ENCODE measurements at regions not wholly inside any gene's neighbourhood (a gene's known extent, or its start where the extent isn't known, plus 50 kb on each side); places are given as distances from the start of the nearest gene placed in this dataset.
A peak's percentile ranks its signal among the peaks of the same experiment; 100 is the strongest.

- H2AFZ ChIP-seq (ENCODE audit: control insufficient read depth, low read length) = peak overlapping the region; percentile 65
- no peaks in the 10 kb centered on the region for H3K27me3 ChIP-seq (ENCODE audit: control insufficient read depth, extremely low read depth, insufficient read depth, low read length)
- H3K9me3 ChIP-seq (ENCODE audit: control insufficient read depth, low read depth, low read length) = no peaks in the 10 kb centered on the region
- no peak for TF ChIP-seq EZH2 (IDR thresholded peaks at IDR 0.05; ENCODE audit: low read length)
- no peak for TF ChIP-seq CTCF (optimal IDR thresholded peaks at IDR 0.05 in 1 of 3, IDR thresholded peaks at IDR 0.05 in 1 of 3, conservative IDR thresholded peaks at IDR 0.05 in 1 of 3; ENCODE audit: extremely low read depth in 1 of 3, insufficient read depth in 2 of 3, low read length in 3 of 3)
- FAIRE-seq (peak; percentile 39), DNase-seq (ENCODE audit: low read depth, low spot score) (no peak)
- no peaks in the 10 kb centered on the region for H4K20me1 ChIP-seq (ENCODE audit: control insufficient read depth, extremely low read depth, insufficient read depth, low read length)
- no peaks in the 10 kb centered on the region for H3K9me1 ChIP-seq (ENCODE audit: control insufficient read depth, extremely low read depth, insufficient read depth, low read length)
- peak overlapping the region; percentile 47 for H3K4me2 ChIP-seq (ENCODE audit: control insufficient read depth, extremely low read depth, insufficient read depth, low read depth, low read length)
- no peaks in the 10 kb centered on the region for H3K79me2 ChIP-seq (ENCODE audit: control insufficient read depth, insufficient read depth, low read length)
- H3K4me1 ChIP-seq (ENCODE audit: control insufficient read depth, extremely low read depth, insufficient read depth, low read length) = peaks cover 10% of the 10 kb centered on the region
- no peak overlapping the region for H3K4me3 ChIP-seq (ENCODE audit: control insufficient read depth in 2 of 3, extremely low read depth in 1 of 3, insufficient read depth in 2 of 3, low read depth in 1 of 3, low read length in 3 of 3)
- H3K36me3 ChIP-seq (ENCODE audit: control insufficient read depth in 2 of 2, extremely low read depth in 1 of 2, insufficient read depth in 2 of 2, low read length in 2 of 2) = no peaks in the 10 kb centered on the region
- H3K27ac ChIP-seq (ENCODE audit: control insufficient read depth, insufficient read depth, low read length) = no peak overlapping the region
- dilution Hi-C loops (cut with MboI; ENCODE audit: extremely low pct_ligation_motif_present, low sequenced_read_pairs) = loop anchor here (10.0 to 25.0 kb wide), 2 partner anchors 189 to 334 kb away; no protein-coding TSS in a partner anchor
- no peak overlapping the region for H3K9ac ChIP-seq (ENCODE audit: control insufficient read depth, extremely low read depth, insufficient read depth, low read length)
Observed at GRCh38 chr10:60446070-60446833, 56.6 kb upstream of the ANK3 start.

- H3K9ac ChIP-seq (ENCODE audit: control insufficient read depth, extremely low read depth, insufficient read depth, low read length) = no peak overlapping the region
- no peaks in the 10 kb centered on the region for H3K36me3 ChIP-seq (ENCODE audit: control insufficient read depth in 2 of 2, extremely low read depth in 1 of 2, insufficient read depth in 2 of 2, low read length in 2 of 2)
- no peak overlapping the region for H2AFZ ChIP-seq (ENCODE audit: control insufficient read depth, low read length)
- H3K27ac ChIP-seq (ENCODE audit: control insufficient read depth, insufficient read depth, low read length) = no peak overlapping the region
- no peaks in the 10 kb centered on the region for H3K9me1 ChIP-seq (ENCODE audit: control insufficient read depth, extremely low read depth, insufficient read depth, low read length)
- no peaks in the 10 kb centered on the region for H4K20me1 ChIP-seq (ENCODE audit: control insufficient read depth, extremely low read depth, insufficient read depth, low read length)
- H3K9me3 ChIP-seq (ENCODE audit: control insufficient read depth, low read depth, low read length) = no peaks in the 10 kb centered on the region
- TF ChIP-seq CTCF (optimal IDR thresholded peaks at IDR 0.05 in 1 of 3, IDR thresholded peaks at IDR 0.05 in 1 of 3, conservative IDR thresholded peaks at IDR 0.05 in 1 of 3; ENCODE audit: extremely low read depth in 1 of 3, insufficient read depth in 2 of 3, low read length in 3 of 3) = peak in 2 of 3 experiments; percentile 36 to 53
- no peak for TF ChIP-seq EZH2 (IDR thresholded peaks at IDR 0.05; ENCODE audit: low read length)
- peaks cover 10% of the 10 kb centered on the region for H3K4me1 ChIP-seq (ENCODE audit: control insufficient read depth, extremely low read depth, insufficient read depth, low read length)
- FAIRE-seq (no peak), DNase-seq (ENCODE audit: low read depth, low spot score) (no peak)
- dilution Hi-C loops (cut with MboI; ENCODE audit: extremely low pct_ligation_motif_present, low sequenced_read_pairs) = loop anchor here (10.0 to 25.0 kb wide), 2 partner anchors 190 to 332 kb away; no protein-coding TSS in a partner anchor
- no peak overlapping the region for H3K4me2 ChIP-seq (ENCODE audit: control insufficient read depth, extremely low read depth, insufficient read depth, low read depth, low read length)
- no peak overlapping the region for H3K4me3 ChIP-seq (ENCODE audit: control insufficient read depth in 2 of 3, extremely low read depth in 1 of 3, insufficient read depth in 2 of 3, low read depth in 1 of 3, low read length in 3 of 3)
- no peaks in the 10 kb centered on the region for H3K79me2 ChIP-seq (ENCODE audit: control insufficient read depth, insufficient read depth, low read length)
- H3K27me3 ChIP-seq (ENCODE audit: control insufficient read depth, extremely low read depth, insufficient read depth, low read length) = no peaks in the 10 kb centered on the region
Observed at GRCh38 chr10:60444494-60445064, 54.9 kb upstream of the ANK3 start.
